Right ventricle myocardium inferior (tissue), 1 donor: ENCODE measurements at regions not wholly inside any gene's neighbourhood (a gene's known extent, or its start where the extent isn't known, plus 50 kb on each side); places are given as distances from the start of the nearest gene placed in this dataset.

ENCODE experiments used
- ATAC-seq: fragments of 200-7000 bp; cut with Tn5 transposase; one replicate; pipeline ENCODE4 v1.9.1; 2020; ENCODE audit warnings: mild to moderate bottlenecking, moderate library complexity
- DNase-seq: peaks from one replicate; pipeline ENCODE4 v3.0.0; 2021; ENCODE audit errors: missing footprints
- intact Hi-C: fragments of 100-400 bp; cut with DNase I; formaldehyde crosslinking; loops from one replicate; pipeline ENCODE4 v1.11.0; 2022
- donor health status: DM: no; HTN: yes; CAD: no; lungs with severe emphysema.

- DNase-seq (no peak), ATAC-seq (no peak)
- intact Hi-C loops, result no loop called here
Measured at GRCh38 chr12:24293549-24293948, 344.1 kb upstream of the SOX5 start.

- DNase-seq (no peak), ATAC-seq (no peak)
- intact Hi-C loops, result no loop called here
Measured at GRCh38 chr12:24287963-24288362, 338.5 kb upstream of the SOX5 start.

GRCh38 chr12:24285448-24285847, 336.0 kb upstream of the SOX5 start:
- no peak for ATAC-seq
- intact Hi-C loops, result no loop called here
- no peak for DNase-seq

- intact Hi-C loops, result no loop called here
- ATAC-seq (no peak), DNase-seq (no peak)
Measured at GRCh38 chr12:24281341-24281740, 331.9 kb upstream of the SOX5 start.

DNA sequence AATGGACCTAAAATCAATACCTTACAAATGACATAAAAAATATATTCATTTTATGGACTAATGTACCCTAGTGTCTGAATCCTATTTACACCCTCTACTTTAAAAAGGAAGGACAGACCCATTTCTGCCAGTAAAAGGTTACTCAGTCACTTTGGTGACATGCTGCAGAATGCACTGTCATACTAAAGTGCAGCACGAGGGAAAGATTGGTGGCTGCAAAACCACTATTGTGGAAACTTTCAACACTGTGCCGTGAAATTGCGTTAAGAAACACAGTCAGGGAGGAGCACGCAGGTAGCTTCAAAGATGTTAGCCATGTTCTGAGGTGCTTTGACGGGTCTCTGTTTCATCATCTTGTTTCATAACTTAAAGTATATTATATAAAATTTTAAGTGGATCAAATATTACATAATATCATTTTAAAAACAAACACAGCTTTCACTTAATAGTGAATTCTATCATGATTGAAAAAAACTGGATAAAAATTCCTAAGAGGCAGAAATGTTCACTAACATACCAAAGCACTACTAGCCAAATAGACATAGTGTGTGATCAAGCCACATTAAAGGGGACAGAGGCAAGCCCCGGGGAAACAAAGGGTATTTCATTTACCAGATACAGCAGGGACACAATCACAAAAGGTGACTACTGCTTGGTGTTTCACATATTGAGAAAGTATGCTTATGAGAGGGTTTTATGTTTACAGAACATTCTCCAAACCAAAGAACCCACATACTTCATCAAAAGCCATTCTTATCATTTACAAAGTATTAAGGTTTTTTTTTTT, 330.8 kb upstream of the SOX5 start:
- DNase-seq (no peak), ATAC-seq (no peak)
- intact Hi-C loops, result no loop called here

DNA sequence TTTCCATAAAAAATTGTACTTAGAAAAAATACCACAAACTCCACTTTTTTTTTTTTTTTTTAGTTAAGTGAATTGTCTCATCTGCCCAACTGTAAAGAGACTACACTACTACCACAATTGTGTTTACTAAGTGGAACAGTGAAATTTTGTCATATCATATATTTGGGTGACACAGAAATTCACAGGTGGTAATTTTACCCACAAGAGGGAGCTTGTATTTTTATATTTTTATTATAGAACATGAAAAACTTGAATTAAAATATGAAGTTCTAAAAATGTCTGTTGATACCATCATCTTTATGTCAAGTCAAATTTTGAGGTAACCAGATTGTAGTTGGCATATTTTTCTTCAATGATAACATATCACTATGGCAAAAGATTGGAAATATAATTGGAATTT, 329.4 kb upstream of the SOX5 start:
- no peak for DNase-seq
- ATAC-seq, result no peak
- intact Hi-C loops, result no loop called here

GRCh38 chr12:24270965-24271364, 321.5 kb upstream of the SOX5 start:
- no peak for ATAC-seq
- intact Hi-C loops, result no loop called here
- no peak for DNase-seq

DNA sequence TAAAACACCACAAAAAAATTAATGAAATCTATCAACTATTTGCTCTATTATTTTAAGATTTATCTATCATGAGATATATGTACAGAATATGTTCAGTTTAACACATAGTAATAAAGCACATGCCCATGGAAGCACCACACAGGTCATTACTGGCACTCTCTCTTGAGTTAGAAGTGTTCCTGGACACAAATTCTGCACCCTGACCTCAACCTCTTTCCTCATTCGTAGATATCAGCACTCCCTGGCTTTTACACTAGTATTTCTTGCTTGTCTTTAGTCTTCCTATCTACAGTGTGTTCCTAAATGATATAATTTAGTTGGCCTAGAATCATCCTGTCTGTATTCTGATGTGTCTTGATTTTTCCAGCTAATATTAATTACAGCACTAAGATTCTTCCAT, 321.0 kb upstream of the SOX5 start:
- no peak for ATAC-seq
- intact Hi-C loops, result no loop called here
- DNase-seq, result no peak

DNA sequence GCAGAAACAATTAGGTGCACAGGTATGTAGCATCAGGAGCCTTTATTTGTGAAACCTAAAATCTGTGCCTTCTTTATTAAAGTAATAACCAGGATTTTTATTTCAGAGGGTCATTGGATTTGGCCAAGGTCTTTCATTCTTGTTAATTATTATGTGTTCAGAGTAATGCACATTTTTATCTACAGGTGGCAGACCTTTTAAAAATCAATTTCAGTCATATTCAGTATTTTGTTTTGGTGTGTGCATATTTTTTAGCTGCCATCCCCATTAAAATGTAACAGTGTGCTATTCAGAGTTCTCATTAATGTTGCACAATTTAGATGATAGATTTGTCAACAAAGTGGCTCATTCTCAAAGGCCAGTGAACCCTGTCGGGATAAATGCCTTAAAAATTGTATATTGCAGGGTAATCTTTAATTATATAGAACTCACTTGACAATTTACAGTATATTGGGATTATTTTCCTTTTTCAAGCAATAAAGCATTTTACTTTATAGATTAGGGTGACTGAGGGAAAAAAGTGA, 319.3 kb upstream of the SOX5 start:
- DNase-seq, result no peak

DNA sequence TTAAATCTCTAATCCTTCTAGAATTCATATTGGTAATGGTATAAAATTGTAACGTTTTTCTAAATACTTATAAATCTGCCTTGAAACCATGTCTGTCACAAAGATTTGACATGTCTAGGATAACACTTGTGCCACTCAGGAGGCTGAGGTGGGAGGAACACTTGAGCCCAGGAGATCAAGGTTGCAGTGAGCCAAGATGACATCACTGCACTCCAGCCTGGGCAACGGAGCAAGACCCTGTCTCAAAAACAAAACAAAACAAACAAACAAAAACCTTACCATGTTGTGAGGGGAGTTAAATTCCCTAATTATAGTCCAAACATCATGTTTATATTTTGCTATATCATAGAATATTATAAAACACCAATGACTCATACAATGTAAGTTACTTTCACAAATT, 317.5 kb upstream of the SOX5 start:
- intact Hi-C loops, result no loop called here
- DNase-seq (no peak), ATAC-seq (no peak)

More for the DNA sequence above, 319.3 kb upstream of the SOX5 start:
- intact Hi-C loops, result no loop called here
- ATAC-seq, result no peak

DNA sequence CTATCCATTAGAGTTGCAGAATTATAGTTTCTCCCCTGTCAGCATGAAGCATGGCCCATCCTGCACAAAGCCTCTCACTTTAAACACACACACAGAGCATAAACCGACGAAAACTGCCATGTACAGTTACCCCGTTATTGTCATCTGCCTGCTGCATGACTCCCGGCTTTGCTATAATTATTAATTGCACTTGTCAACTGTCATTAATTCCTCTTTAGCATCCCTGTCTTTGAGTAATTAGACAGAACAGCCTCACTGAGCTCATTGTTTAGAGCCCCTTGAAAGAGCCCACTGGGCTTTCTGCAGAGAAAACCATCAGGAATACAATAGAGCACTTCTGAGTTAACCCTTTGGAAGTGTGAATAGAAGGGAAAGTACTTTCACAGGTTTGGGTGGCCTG, 307.2 kb upstream of the SOX5 start:
- intact Hi-C loops, result no loop called here
- DNase-seq (no peak), ATAC-seq (no peak)

DNA sequence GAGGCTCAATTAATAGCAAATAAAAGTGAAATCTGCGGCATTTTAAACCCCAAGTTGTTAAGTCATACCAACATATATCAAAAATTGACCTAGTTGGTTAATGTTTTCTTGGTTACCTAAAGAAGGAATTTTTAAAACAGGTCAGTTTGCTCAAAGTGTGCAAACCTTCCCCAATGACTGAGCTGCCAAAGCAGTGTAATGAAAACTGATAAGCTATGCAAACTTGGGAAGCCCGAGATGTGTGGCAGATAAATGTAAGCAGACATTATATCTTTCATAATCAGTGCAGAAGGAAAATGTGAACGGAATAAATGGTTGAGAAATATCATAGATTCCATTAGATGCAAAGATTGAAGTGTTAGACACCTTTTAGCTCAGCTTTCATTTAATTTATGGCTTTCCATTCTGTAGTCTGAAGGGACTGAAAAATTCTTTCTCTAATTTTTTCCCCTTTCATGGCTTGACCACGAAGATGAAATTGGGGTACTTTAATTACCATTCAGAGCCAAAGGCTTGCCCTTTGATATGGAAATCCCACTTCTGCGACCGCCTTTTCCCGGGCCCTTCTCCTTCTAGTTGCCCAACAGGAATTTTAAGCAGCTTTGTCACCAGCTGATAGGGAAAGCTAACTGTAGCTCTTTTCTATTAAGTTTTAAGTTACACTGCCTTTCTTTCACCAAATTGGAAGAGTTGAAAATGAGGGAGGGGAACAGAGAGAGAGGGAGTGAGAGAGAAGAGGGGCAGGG, 306.6 kb upstream of the SOX5 start:
- intact Hi-C loops, result no loop called here
- no peak for ATAC-seq
- no peak for DNase-seq

DNA sequence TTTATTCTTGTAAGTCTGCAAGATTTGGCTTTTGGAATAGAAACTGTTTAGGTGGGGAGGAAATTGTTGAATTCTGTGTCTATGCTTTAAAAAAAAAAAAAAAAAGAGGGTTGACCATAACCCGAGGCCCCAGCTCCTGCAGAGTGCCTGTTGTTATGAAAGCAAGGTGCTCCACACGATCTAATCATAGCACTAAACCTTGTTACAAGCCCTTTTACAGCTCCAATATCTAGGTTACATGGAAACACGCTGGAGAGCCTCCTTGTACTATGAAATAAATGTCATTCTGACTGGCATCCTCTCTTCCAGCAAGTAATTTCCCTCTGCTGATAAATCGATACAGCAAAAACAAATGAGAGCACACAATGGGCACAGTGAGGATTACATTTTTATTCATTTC, 303.1 kb upstream of the SOX5 start:
- ATAC-seq, result no peak
- intact Hi-C loops, result no loop called here
- DNase-seq, result no peak

- intact Hi-C loops, result no loop called here
- no peak for ATAC-seq
- no peak for DNase-seq
Measured at GRCh38 chr12:24246934-24247333, 297.5 kb upstream of the SOX5 start.

GRCh38 chr12:24246376-24246775, 296.9 kb upstream of the SOX5 start:
- DNase-seq (no peak), ATAC-seq (no peak)
- intact Hi-C loops, result no loop called here

- intact Hi-C loops, result no loop called here
- ATAC-seq (no peak), DNase-seq (no peak)
Measured at GRCh38 chr12:24244801-24245200, 295.3 kb upstream of the SOX5 start.

DNA sequence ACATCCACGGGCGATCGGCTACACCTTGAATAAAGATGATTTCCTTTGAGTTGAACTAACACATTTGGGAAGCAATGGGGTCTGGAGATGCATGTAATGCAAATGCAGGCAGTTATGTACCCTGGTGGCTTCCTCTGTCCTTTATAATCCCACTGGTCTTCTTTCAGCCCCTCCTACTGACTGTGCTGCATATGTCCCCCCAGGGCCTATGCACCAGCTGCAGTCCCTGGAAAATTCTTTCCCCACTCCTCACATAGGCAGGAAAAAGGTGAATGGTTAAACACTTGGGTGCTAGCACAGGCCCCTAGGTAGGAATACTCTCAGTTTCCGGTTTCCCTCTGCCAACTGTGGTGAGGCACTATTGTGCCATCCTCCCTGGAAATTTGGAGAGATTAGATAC, 294.8 kb upstream of the SOX5 start:
- DNase-seq, result no peak
- no peak for ATAC-seq
- intact Hi-C loops, result no loop called here

GRCh38 chr12:24240707-24241106, 291.2 kb upstream of the SOX5 start:
- DNase-seq, result no peak
- intact Hi-C loops, result no loop called here
- ATAC-seq, result no peak

GRCh38 chr12:24233519-24234246, 284.2 kb upstream of the SOX5 start:
- DNase-seq (no peak), ATAC-seq (no peak)
- intact Hi-C loops, result no loop called here

GRCh38 chr12:24232531-24232930, 283.1 kb upstream of the SOX5 start:
- no peak for ATAC-seq
- intact Hi-C loops, result no loop called here
- no peak for DNase-seq
